PC-9 (cell line): ENCODE measurements at regions not wholly inside any gene's neighbourhood (a gene's known extent, or its start where the extent isn't known, plus 50 kb on each side); places are given as distances from the start of the nearest gene placed in this dataset.
"Not testable (repeated sequence)": the region's sequence is repeated elsewhere in the genome, so short reads cannot be mapped to it uniquely, and the experiment has no call there.

ENCODE experiments used
- BruUV-seq: library from RNA; stranded (reverse); fragments of 400-500 nt; replicated peaks from 2 replicates; lab custom pipeline; 2021; lab: Mats Ljungman, UMichigan
- CTCF ChIA-PET: fragments of 300-600 bp; sonication (Branson Sonifier 250); formaldehyde crosslinking; loops from one replicate; lab custom pipeline; 2022; ENCODE audit warnings: antibody characterized with exemption; lab: Charles Lee
- POLR2A ChIA-PET: fragments of 300-600 bp; sonication (Branson Sonifier 250); formaldehyde crosslinking; loops from one replicate; lab custom pipeline; 2022; ENCODE audit warnings: antibody characterized with exemption; ENCODE audit not compliant: unreplicated experiment; lab: Charles Lee
- DNase-seq, 2 experiments: peaks; one replicate each; pipeline versions ENCODE4 v3.0.0 to v3.0.0-alpha.2; 2015 to 2022; ENCODE audit warnings: mixed read lengths in 1 of 2
- H2AFZ ChIP-seq: fragments of 200-600 bp; sonication (generic); 2 replicates; pipeline ENCODE4 v1.8.1; 2017; ENCODE audit warnings: antibody characterized with exemption
- H3F3A ChIP-seq: fragments of 200-600 bp; sonication (generic); 2 replicates; pipeline ENCODE4 v1.8.1; 2017; ENCODE audit warnings: antibody characterized with exemption, mild to moderate bottlenecking, low read depth; ENCODE audit not compliant: insufficient read depth
- H3K27ac ChIP-seq: fragments of 200-600 bp; sonication (generic); 2 replicates; pipeline ENCODE4 v1.6.1; 2016; ENCODE audit warnings: mixed run types
- H3K27me3 ChIP-seq: fragments of 200-600 bp; sonication (generic); 2 replicates; pipeline ENCODE4 v1.6.1; 2016; ENCODE audit warnings: low read depth, mixed run types; ENCODE audit not compliant: insufficient read depth
- H3K36me3 ChIP-seq: fragments of 200-600 bp; sonication (generic); 2 replicates; pipeline ENCODE4 v1.6.1; 2016; ENCODE audit warnings: low read depth, mixed run types
- H3K4me1 ChIP-seq: fragments of 200-600 bp; sonication (generic); replicated peaks from 2 replicates; pipeline ENCODE4 v1.6.1; 2016; ENCODE audit warnings: mixed run types; ENCODE audit not compliant: insufficient read depth
- H3K4me2 ChIP-seq: fragments of 200-600 bp; sonication (generic); 2 replicates; pipeline ENCODE4 v1.6.1; 2017; ENCODE audit warnings: mixed run types
- H3K4me3 ChIP-seq: fragments of 200-600 bp; sonication (generic); 2 replicates; pipeline ENCODE4 v1.6.1; 2016; ENCODE audit warnings: mixed run types
- H3K79me2 ChIP-seq: fragments of 200-600 bp; sonication (generic); 2 replicates; pipeline ENCODE4 v1.6.1; 2017; ENCODE audit warnings: low read depth, mixed run types
- H3K9me2 ChIP-seq: fragments of 200-600 bp; sonication (generic); 2 replicates; pipeline ENCODE4 v1.8.1; 2017; ENCODE audit warnings: mild to moderate bottlenecking; ENCODE audit not compliant: insufficient read depth
- H3K9me3 ChIP-seq: fragments of 200-600 bp; sonication (generic); 2 replicates; pipeline ENCODE4 v1.8.1; 2016; ENCODE audit warnings: low read depth; ENCODE audit not compliant: insufficient read depth
- H4K20me1 ChIP-seq: fragments of 200-600 bp; sonication (generic); 2 replicates; pipeline ENCODE4 v1.8.1; 2017; ENCODE audit not compliant: insufficient read depth
- CTCF ChIP-seq: fragments of 200-600 bp; sonication (generic); conservative IDR thresholded peaks from 2 replicates; pipeline ENCODE4 v1.6.1; 2017; ENCODE audit warnings: mixed run types, antibody characterized with exemption, mild to moderate bottlenecking, moderate library complexity
- EZH2 ChIP-seq: fragments of 200-600 bp; sonication (generic); IDR thresholded peaks from 2 replicates; pipeline ENCODE4 v1.8.0; 2017; ENCODE audit warnings: antibody characterized with exemption, low read depth
- intact Hi-C: fragments of 100-400 bp; cut with micrococcal nuclease; formaldehyde crosslinking; loops from one replicate; pipeline ENCODE4 v1.10.0; 2022; ENCODE audit not compliant: unreplicated experiment

GRCh38 chr12:131430158-131430742 lies 280.6 kb upstream of the SFSWAP start:
- intact Hi-C loops, result no loop called here
- ChIA-PET POLR2A (no interaction called here), CTCF (no interaction called here)
- TF ChIP-seq EZH2 (no peak), CTCF (no peak)
- no TSS peak for BruUV-seq
- H3K4me2 ChIP-seq, result no peak overlapping the region
- no peak overlapping the region for H3K4me3 ChIP-seq
- H3K9me2 ChIP-seq, result no peaks in the 10 kb centered on the region
- peaks cover 54% of the 10 kb centered on the region for H3K27me3 ChIP-seq
- no peaks in the 10 kb centered on the region for H3K4me1 ChIP-seq
- no peak overlapping the region for H2AFZ ChIP-seq
- H3F3A ChIP-seq, result no peaks in the 10 kb centered on the region
- H3K79me2 ChIP-seq, result no peaks in the 10 kb centered on the region
- no peak for DNase-seq
- H3K9me3 ChIP-seq, result no peaks in the 10 kb centered on the region
- no peaks in the 10 kb centered on the region; the same call in 1 of the 2 replicates for H4K20me1 ChIP-seq
- H3K27ac ChIP-seq, result no peak overlapping the region
- H3K36me3 ChIP-seq, result no peaks in the 10 kb centered on the region

DNA sequence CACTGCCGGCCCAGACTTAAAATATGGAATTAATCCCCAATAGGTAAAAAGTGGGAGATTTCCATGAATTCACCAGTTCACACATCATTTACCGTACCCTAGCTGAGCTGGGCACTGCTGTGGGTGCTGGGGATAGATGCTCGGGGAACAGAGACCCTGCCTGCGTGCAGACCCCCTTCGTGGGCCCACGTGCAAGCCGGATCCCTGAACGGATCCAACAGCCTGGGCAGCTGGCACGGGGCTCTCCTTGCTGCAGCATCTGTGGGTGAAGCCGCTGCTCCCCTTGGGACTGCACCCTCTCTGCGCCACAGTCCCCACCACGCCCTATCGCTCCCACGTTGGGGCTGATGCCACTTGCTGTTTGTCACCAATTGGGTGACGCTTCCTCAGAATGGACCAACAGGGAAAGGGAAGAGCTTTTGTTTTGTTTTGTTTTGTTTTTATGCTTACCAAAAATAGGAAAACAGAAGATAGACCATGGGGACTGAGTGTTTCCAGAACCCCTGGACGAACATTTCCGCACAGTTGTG lies 279.7 kb upstream of the SFSWAP start:
- H3K9me3 ChIP-seq, DNase-seq, H3K27ac ChIP-seq, POLR2A ChIA-PET, intact Hi-C loops, H3K4me2 ChIP-seq, CTCF ChIA-PET, H3K4me3 ChIP-seq, BruUV-seq, H2AFZ ChIP-seq, H3K9me2 ChIP-seq, H3K36me3 ChIP-seq, H3K4me1 ChIP-seq, H4K20me1 ChIP-seq, H3K79me2 ChIP-seq, H3F3A ChIP-seq: not testable (repeated sequence)
- H3K27me3 ChIP-seq, result peaks cover 63% of the 10 kb centered on the region

DNA sequence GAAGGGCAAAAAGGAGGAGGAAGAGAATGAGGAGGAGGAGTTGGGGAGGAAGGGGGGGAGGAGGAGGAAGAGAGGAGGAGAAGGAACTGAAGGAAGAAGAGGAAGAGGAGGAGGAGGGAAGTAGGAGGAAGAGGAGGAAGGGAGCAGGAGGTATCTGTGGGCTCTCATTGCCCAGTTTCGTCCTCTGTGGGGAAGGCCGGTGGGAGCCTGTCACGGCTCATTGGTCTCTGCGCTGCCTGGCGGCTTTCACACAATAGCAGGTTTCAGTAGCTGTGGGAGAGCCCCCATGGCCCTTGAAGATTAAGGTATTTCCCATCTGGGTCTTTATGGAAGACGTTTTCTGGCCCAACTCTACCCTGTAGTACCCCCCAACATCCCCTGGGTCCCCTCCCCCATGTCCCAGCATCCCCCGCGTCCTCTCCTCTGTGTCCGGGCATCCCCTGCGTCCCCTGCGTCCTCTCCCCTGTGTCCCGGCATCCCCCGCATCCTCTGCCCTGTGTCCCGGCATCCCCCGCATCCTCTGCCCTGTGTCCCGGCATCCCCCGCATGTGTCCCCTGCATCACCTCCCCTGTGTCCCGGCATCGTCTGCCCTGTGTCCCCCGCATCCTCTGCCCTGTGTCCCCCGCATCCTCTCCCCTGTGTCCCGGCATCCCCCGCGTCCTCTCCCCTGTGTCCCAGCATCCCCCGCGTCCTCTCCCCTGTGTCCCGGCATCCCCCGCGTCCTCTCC lies 278.2 kb upstream of the SFSWAP start:
- Histone ChIP-seq H3K4me2 (no peak overlapping the region), H2AFZ (no peak overlapping the region), H3K27me3 (peaks cover 65% of the 10 kb centered on the region), H3K9me2 (no peaks in the 10 kb centered on the region), H3K9me3 (no peaks in the 10 kb centered on the region), H3K4me1 (no peaks in the 10 kb centered on the region), H3F3A (no peaks in the 10 kb centered on the region), H3K4me3 (no peak overlapping the region), H4K20me1 (no peaks in the 10 kb centered on the region; the same call in 1 of the 2 replicates), H3K79me2 (no peaks in the 10 kb centered on the region), H3K27ac (no peak overlapping the region), H3K36me3 (no peaks in the 10 kb centered on the region)
- ChIA-PET CTCF (no interaction called here), POLR2A (no interaction called here)
- no peak for DNase-seq
- TF ChIP-seq EZH2 (no peak), CTCF (no peak)
- no TSS peak for BruUV-seq
- intact Hi-C loops, result no loop called here
